Lower leg skin (tissue), 3 donors: ENCODE measurements at regions not wholly inside any gene's neighbourhood (a gene's known extent, or its start where the extent isn't known, plus 50 kb on each side); places are given as distances from the start of the nearest gene placed in this dataset.

ENCODE experiments used
- CTCF ChIP-seq, 3 donors: fragments of 450-650 bp; IDR thresholded peaks; one replicate each; pipeline ENCODE4 v1.5.1; 2016; ENCODE audit warnings: antibody characterized with exemption in 3 of 3, mild to moderate bottlenecking in 3 of 3, moderate library complexity in 2 of 3
- POLR2A ChIP-seq, 2 donors: fragments of 450-650 bp; IDR thresholded peaks; one replicate each; pipeline ENCODE4 v1.6.1; 2016 to 2017; ENCODE audit warnings: antibody characterized with exemption in 2 of 2, mild to moderate bottlenecking in 1 of 2, moderate library complexity in 1 of 2

- TF ChIP-seq CTCF (IDR thresholded peaks at IDR 0.05) (no peak), POLR2A (IDR thresholded peaks at IDR 0.05) (no peak)
Observed at GRCh38 chr6:62474793-62475192, 188.8 kb upstream of the KHDRBS2 start.
